ENCODE measurements at regions not wholly inside any gene's neighbourhood (a gene's known extent, or its start where the extent isn't known, plus 50 kb on each side); places are given as distances from the start of the nearest gene placed in this dataset.
A peak's percentile ranks its signal among the peaks of the same experiment; 100 is the strongest.
"Not testable (repeated sequence)": the region's sequence is repeated elsewhere in the genome, so short reads cannot be mapped to it uniquely, and the experiment has no call there.

- DNase-seq (ENCODE audit: extremely low spot score in 2 of 2), result no peak
- intact Hi-C loops (cut with DNase I), result loop anchor here (5.0 kb wide), 1 partner anchor 766 kb away; no protein-coding TSS in a partner anchor
- no peak overlapping the region for H3K4me3 ChIP-seq
- no peak for TF ChIP-seq CTCF (IDR thresholded peaks at IDR 0.05)
- no peak for TF ChIP-seq POLR2AphosphoS5 (IDR thresholded peaks at IDR 0.05; ENCODE audit: insufficient read depth in 1 of 2, low read depth in 1 of 2)
- TF ChIP-seq POLR2A (IDR thresholded peaks at IDR 0.05), result no peak
- H3K36me3 ChIP-seq, result no peaks in the 10 kb centered on the region
- no peaks in the 10 kb centered on the region for H3K27me3 ChIP-seq
- no peak overlapping the region for H3K27ac ChIP-seq
- H3K9me3 ChIP-seq, result no peaks in the 10 kb centered on the region
- no peaks in the 10 kb centered on the region for H3K4me1 ChIP-seq
Measured at GRCh38 chr7:81467964-81468363, 301.9 kb downstream of the HGF start.

GRCh38 chr7:81462672-81463071 lies 307.2 kb downstream of the HGF start:
- H3K27ac ChIP-seq, result no peak overlapping the region
- TF ChIP-seq POLR2AphosphoS5 (IDR thresholded peaks at IDR 0.05; ENCODE audit: insufficient read depth in 1 of 2, low read depth in 1 of 2), result no peak
- TF ChIP-seq POLR2A (IDR thresholded peaks at IDR 0.05), result no peak
- TF ChIP-seq CTCF (IDR thresholded peaks at IDR 0.05), result no peak
- no peaks in the 10 kb centered on the region for H3K27me3 ChIP-seq
- no peaks in the 10 kb centered on the region for H3K36me3 ChIP-seq
- no peaks in the 10 kb centered on the region for H3K9me3 ChIP-seq
- no peak for DNase-seq (ENCODE audit: extremely low spot score in 2 of 2)
- no peaks in the 10 kb centered on the region for H3K4me1 ChIP-seq
- intact Hi-C loops (cut with DNase I), result no loop called here
- H3K4me3 ChIP-seq, result no peak overlapping the region

DNA sequence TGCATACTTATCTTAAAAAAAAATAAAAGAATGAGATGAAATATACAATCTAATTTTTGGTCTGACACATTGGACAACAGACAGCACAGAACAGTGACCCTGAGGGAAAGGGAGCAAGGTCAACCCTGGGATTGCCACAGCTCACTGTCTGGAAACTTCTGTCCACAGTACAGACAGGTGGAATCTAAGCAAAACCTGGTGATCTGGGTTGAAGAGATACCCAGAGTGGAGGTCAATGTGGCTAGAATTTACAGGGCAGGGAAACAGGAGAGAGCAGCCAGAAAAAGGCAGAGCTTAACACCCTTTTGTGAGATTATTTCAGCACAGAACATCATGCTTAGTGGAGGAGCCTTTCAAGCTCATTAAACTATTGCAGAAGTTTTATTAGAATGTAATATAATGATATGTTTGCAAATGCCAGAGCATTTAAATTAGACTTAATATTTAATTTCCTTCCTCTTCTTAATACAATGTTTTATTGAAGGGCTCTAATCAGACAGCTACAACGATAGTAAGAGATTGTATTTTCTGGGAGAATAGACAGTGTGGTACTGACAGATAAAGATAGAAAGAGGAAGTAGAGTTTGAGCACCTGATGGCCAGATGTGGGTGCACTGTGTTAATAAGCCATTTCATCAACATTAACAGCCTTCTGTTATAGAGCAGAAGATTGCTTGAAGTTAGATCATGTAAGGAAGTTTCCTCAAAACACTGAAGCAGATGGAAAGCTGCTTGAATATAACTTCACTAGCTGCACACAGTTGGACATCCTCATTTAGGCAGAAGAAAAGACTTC lies 309.4 kb downstream of the HGF start:
- no peak overlapping the region for H3K4me3 ChIP-seq
- H3K27ac ChIP-seq, result no peak overlapping the region
- H3K27me3 ChIP-seq, result no peaks in the 10 kb centered on the region
- no peaks in the 10 kb centered on the region for H3K36me3 ChIP-seq
- no peak for DNase-seq (ENCODE audit: extremely low spot score in 2 of 2)
- no peaks in the 10 kb centered on the region for H3K9me3 ChIP-seq
- H3K4me1 ChIP-seq, result no peaks in the 10 kb centered on the region
- intact Hi-C loops (cut with DNase I), result no loop called here
- TF ChIP-seq POLR2AphosphoS5 (IDR thresholded peaks at IDR 0.05; ENCODE audit: insufficient read depth in 1 of 2, low read depth in 1 of 2) (no peak), CTCF (IDR thresholded peaks at IDR 0.05) (no peak), POLR2A (IDR thresholded peaks at IDR 0.05) (no peak)

DNA sequence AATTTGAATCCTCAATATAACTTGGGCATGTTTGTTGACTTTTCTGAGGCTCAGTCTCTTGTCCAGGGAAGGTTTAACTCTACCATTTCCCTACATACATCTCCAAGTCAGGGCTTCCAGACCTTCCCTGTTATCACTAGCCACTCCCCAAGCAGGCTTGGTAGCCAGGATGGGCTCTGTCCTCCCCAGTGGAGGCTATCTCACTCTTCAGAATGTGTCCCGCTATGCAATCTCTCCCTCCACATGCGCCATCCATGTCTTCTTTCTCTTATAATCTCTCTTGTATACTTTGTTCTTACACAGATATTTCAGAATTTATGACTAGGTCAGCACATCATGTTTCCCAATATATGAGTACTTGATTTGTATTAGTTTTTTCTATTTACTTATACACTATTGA lies 310.4 kb downstream of the HGF start:
- intact Hi-C loops (cut with DNase I), result no loop called here
- no peaks in the 10 kb centered on the region for H3K27me3 ChIP-seq
- no peaks in the 10 kb centered on the region for H3K4me1 ChIP-seq
- H3K4me3 ChIP-seq, result no peak overlapping the region
- H3K36me3 ChIP-seq, result no peaks in the 10 kb centered on the region
- TF ChIP-seq POLR2A (IDR thresholded peaks at IDR 0.05) (no peak), CTCF (IDR thresholded peaks at IDR 0.05) (no peak), POLR2AphosphoS5 (IDR thresholded peaks at IDR 0.05; ENCODE audit: insufficient read depth in 1 of 2, low read depth in 1 of 2) (no peak)
- no peak for DNase-seq (ENCODE audit: extremely low spot score in 2 of 2)
- no peaks in the 10 kb centered on the region for H3K9me3 ChIP-seq
- H3K27ac ChIP-seq, result no peak overlapping the region

GRCh38 chr7:81457852-81458522 lies 311.9 kb downstream of the HGF start:
- DNase-seq (ENCODE audit: extremely low spot score in 2 of 2), result no peak
- Histone ChIP-seq H3K4me3 (no peak overlapping the region), H3K4me1 (no peaks in the 10 kb centered on the region), H3K27ac (no peak overlapping the region), H3K27me3 (no peaks in the 10 kb centered on the region), H3K36me3 (no peaks in the 10 kb centered on the region), H3K9me3 (no peaks in the 10 kb centered on the region)
- peak in 2 of 3 experiments; percentile 8 to 35 for TF ChIP-seq CTCF (IDR thresholded peaks at IDR 0.05)
- no peak for TF ChIP-seq POLR2AphosphoS5 (IDR thresholded peaks at IDR 0.05; ENCODE audit: insufficient read depth in 1 of 2, low read depth in 1 of 2)
- TF ChIP-seq POLR2A (IDR thresholded peaks at IDR 0.05), result no peak
- intact Hi-C loops (cut with DNase I), result no loop called here

- H3K4me1 ChIP-seq; intact Hi-C loops (cut with DNase I); H3K4me3 ChIP-seq; H3K9me3 ChIP-seq; H3K36me3 ChIP-seq; H3K27me3 ChIP-seq; DNase-seq (ENCODE audit: extremely low spot score in 2 of 2); H3K27ac ChIP-seq: not testable (repeated sequence)
Measured at GRCh38 chr7:81453770-81454169, 316.1 kb downstream of the HGF start.
